SK-N-MC (cell line): ENCODE measurements at regions not wholly inside any gene's neighbourhood (a gene's known extent, or its start where the extent isn't known, plus 50 kb on each side); places are given as distances from the start of the nearest gene placed in this dataset.

ENCODE experiments used
- EZH2 ChIP-seq: fragments of 200-600 bp; sonication (generic); IDR thresholded peaks from one replicate; pipeline ENCODE4 v1.6.1; 2017; ENCODE audit warnings: antibody characterized with exemption
- FOXP2 ChIP-seq: optimal IDR thresholded peaks from 2 replicates; pipeline ENCODE3; 2011; ENCODE audit warnings: mild to moderate bottlenecking, moderate library complexity; ENCODE audit not compliant: insufficient read depth; ENCODE audit errors: extremely low read length, control extremely low read depth

- TF ChIP-seq EZH2 (no peak), FOXP2 (no peak)
These were observed 661.1 kb downstream of the BCL11A start for GRCh38 chr2:59892398-59892797.
